HFF-Myc (cell line): ENCODE measurements at regions not wholly inside any gene's neighbourhood (a gene's known extent, or its start where the extent isn't known, plus 50 kb on each side); places are given as distances from the start of the nearest gene placed in this dataset.

Source experiments
- DNase-seq: peaks from one replicate; pipeline ENCODE4 v3.0.0-alpha.2; 2011; ENCODE audit warnings: low read depth; ENCODE audit errors: extremely low read depth
- H3K4me3 ChIP-seq: replicated peaks from 2 replicates; pipeline ENCODE4 v1.5.1; 2011; ENCODE audit warnings: low read depth, mild to moderate bottlenecking, control low read depth, low read length
- CTCF ChIP-seq: IDR thresholded peaks from 2 replicates; pipeline ENCODE4 v1.5.1; 2012; ENCODE audit warnings: mild to moderate bottlenecking, low read depth, low read length, control low read depth; ENCODE audit errors: missing control alignments

DNA sequence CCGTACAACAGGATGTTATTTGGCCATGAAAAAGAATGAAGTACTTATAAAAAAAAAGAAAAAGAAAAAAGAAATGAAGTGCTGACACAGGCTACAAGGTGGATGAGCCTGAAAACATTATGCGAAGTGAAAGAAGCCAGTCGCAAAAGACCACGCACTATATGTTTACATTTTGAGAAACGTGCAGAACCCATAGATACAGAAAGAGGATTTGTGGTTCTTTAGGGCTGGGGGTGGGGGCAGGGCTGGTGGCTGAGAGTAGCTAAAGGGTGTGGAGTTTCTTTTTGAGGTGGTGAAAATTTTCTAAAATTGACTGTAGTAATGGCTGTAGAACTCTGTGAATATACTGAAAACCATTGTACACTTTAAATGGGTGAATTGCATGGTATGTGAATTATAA is 86.0 kb upstream of the FAM20C start:
- H3K4me3 ChIP-seq = no peak overlapping the region
- no peak for DNase-seq
- no peak for TF ChIP-seq CTCF

GRCh38 chr7:107233-107632 is 85.1 kb upstream of the FAM20C start:
- no peak overlapping the region for H3K4me3 ChIP-seq
- TF ChIP-seq CTCF = no peak
- no peak for DNase-seq

- no peak overlapping the region for H3K4me3 ChIP-seq
- DNase-seq = no peak
- no peak for TF ChIP-seq CTCF
Measured at GRCh38 chr7:107907-108306, 84.5 kb upstream of the FAM20C start.

DNA sequence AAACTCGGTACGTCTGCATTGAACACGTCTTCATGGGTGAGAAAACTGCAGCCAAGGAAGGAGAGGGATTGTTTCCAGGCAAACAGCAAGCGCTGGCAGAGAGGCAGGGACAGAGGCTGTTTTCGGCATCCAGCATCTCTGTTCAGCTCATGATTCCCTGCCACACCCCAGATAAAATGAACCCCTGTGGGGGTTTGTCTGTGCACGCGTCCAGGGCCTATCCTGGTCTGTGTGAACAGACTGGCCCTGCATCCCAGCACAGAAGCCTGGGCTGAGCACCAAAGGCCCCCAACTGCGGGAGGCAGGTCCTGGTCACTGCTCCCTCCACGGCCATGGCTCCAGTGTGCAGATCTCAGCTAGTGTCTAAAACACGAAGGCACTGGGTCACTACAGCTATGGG is 83.3 kb upstream of the FAM20C start:
- no peak for TF ChIP-seq CTCF
- DNase-seq = no peak
- no peak overlapping the region for H3K4me3 ChIP-seq

GRCh38 chr7:109898-110556 is 82.3 kb upstream of the FAM20C start:
- H3K4me3 ChIP-seq = no peak overlapping the region
- DNase-seq = no peak
- TF ChIP-seq CTCF = no peak

- H3K4me3 ChIP-seq = no peak overlapping the region
- TF ChIP-seq CTCF = no peak
- no peak for DNase-seq
Measured at GRCh38 chr7:110557-111232, 81.7 kb upstream of the FAM20C start.
